Gastroesophageal sphincter (tissue), 3 donors: ENCODE measurements at regions not wholly inside any gene's neighbourhood (a gene's known extent, or its start where the extent isn't known, plus 50 kb on each side); places are given as distances from the start of the nearest gene placed in this dataset.

Source experiments
- CTCF ChIP-seq, 4 experiments: fragments of 200-600 bp in 2 of 4; fragments of 450-650 bp in 2 of 4; sonication (generic) in 1 of 4; IDR thresholded peaks; one replicate each; pipeline ENCODE4 v1.5.1; 2017 to 2019; ENCODE audit warnings: antibody characterized with exemption in 4 of 4, mild to moderate bottlenecking in 2 of 4, moderate library complexity in 2 of 4
- EP300 ChIP-seq: sonication (generic); formaldehyde crosslinking; IDR thresholded peaks from one replicate; pipeline ENCODE4 v1.6.1; 2017; ENCODE audit warnings: antibody characterized with exemption, mild to moderate bottlenecking

- TF ChIP-seq CTCF (IDR thresholded peaks at IDR 0.05) (no peak), EP300 (no peak)
Measured at GRCh38 chr12:107291018-107291417, 197.7 kb upstream of the CRY1 start.
